ENCODE measurements at regions not wholly inside any gene's neighbourhood (a gene's known extent, or its start where the extent isn't known, plus 50 kb on each side); places are given as distances from the start of the nearest gene placed in this dataset.
"Not testable (repeated sequence)": the region's sequence is repeated elsewhere in the genome, so short reads cannot be mapped to it uniquely, and the experiment has no call there.

GRCh38 chr1:199029855-199030254 lies 391.0 kb downstream of the PTPRC start:
- Histone ChIP-seq H3K36me3 (ENCODE audit: control insufficient read depth in 1 of 2, insufficient read depth in 2 of 2, low read length in 2 of 2) (no peaks in the 10 kb centered on the region), H3K4ac (ENCODE audit: low read depth, low read length) (no peak overlapping the region), H3K27me3 (ENCODE audit: insufficient read depth, low read length) (no peaks in the 10 kb centered on the region), H4K12ac (ENCODE audit: low read depth, low read length) (no peak overlapping the region), H2AFZ (ENCODE audit: insufficient read depth, low read length, poor library complexity) (no peak overlapping the region), H4K91ac (ENCODE audit: low read depth, low read length) (no peak overlapping the region), H2BK12ac (ENCODE audit: low read length) (no peak overlapping the region), H3K4me3 (ENCODE audit: low read depth, low read length) (no peak overlapping the region), H3K18ac (ENCODE audit: low read length) (no peak overlapping the region), H3K9me3 (ENCODE audit: insufficient read depth, low read depth, low read length) (no peaks in the 10 kb centered on the region), H3K23ac (ENCODE audit: low read length) (no peak overlapping the region), H2BK5ac (ENCODE audit: low read depth, low read length, poor library complexity) (no peak overlapping the region), H3K4me1 (ENCODE audit: control insufficient read depth in 1 of 2, insufficient read depth in 2 of 2, low read length in 2 of 2) (no peaks in the 10 kb centered on the region), H2AK5ac (ENCODE audit: low read length) (no peak overlapping the region), H3K9ac (ENCODE audit: low read length) (no peak overlapping the region), H3K79me1 (ENCODE audit: low read length) (no peaks in the 10 kb centered on the region), H3K4me2 (ENCODE audit: low read length) (no peak overlapping the region), H3K14ac (ENCODE audit: low read length) (no peak overlapping the region), H3K27ac (ENCODE audit: low read depth, low read length) (no peak overlapping the region), H2BK120ac (ENCODE audit: insufficient read depth, low read length, poor library complexity) (no peak overlapping the region), H4K8ac (ENCODE audit: low read depth, low read length) (no peak overlapping the region), H3K79me2 (ENCODE audit: control insufficient read depth, insufficient read depth, low read length, poor library complexity) (no peaks in the 10 kb centered on the region)
- DNase-seq = no peak
- whole genome bisulfite sequencing (ENCODE audit: extremely low coverage, insufficient coverage, insufficient read length) = no CpG with 5 or more reads among the region's 2 CpGs

- H2AK5ac ChIP-seq (ENCODE audit: low read length) = not testable (repeated sequence)
These were observed 391.7 kb downstream of the PTPRC start for GRCh38 chr1:199030541-199030940.

GRCh38 chr1:199031170-199031569 lies 392.3 kb downstream of the PTPRC start:
- not testable (repeated sequence) for H3K4me2 ChIP-seq (ENCODE audit: low read length); H2AK5ac ChIP-seq (ENCODE audit: low read length)
- no CpG with 5 or more reads among the region's 1 CpG for WGBS (ENCODE audit: extremely low coverage, insufficient coverage, insufficient read length)

More at GRCh38 chr1:199030541-199030940, 391.7 kb downstream of the PTPRC start:
- H3K18ac ChIP-seq (ENCODE audit: low read length); H2BK12ac ChIP-seq (ENCODE audit: low read length); H3K4ac ChIP-seq (ENCODE audit: low read depth, low read length); H3K23ac ChIP-seq (ENCODE audit: low read length); H2BK5ac ChIP-seq (ENCODE audit: low read depth, low read length, poor library complexity); H3K4me3 ChIP-seq (ENCODE audit: low read depth, low read length); H2BK120ac ChIP-seq (ENCODE audit: insufficient read depth, low read length, poor library complexity); H3K9me3 ChIP-seq (ENCODE audit: insufficient read depth, low read depth, low read length); H2AFZ ChIP-seq (ENCODE audit: insufficient read depth, low read length, poor library complexity); H3K36me3 ChIP-seq (ENCODE audit: control insufficient read depth in 1 of 2, insufficient read depth in 2 of 2, low read length in 2 of 2); H3K27ac ChIP-seq (ENCODE audit: low read depth, low read length); H3K14ac ChIP-seq (ENCODE audit: low read length); H4K12ac ChIP-seq (ENCODE audit: low read depth, low read length); H3K79me1 ChIP-seq (ENCODE audit: low read length); DNase-seq; H4K8ac ChIP-seq (ENCODE audit: low read depth, low read length); H3K27me3 ChIP-seq (ENCODE audit: insufficient read depth, low read length); H4K91ac ChIP-seq (ENCODE audit: low read depth, low read length); H3K9ac ChIP-seq (ENCODE audit: low read length); H3K4me1 ChIP-seq (ENCODE audit: control insufficient read depth in 1 of 2, insufficient read depth in 2 of 2, low read length in 2 of 2); H3K4me2 ChIP-seq (ENCODE audit: low read length); H3K79me2 ChIP-seq (ENCODE audit: control insufficient read depth, insufficient read depth, low read length, poor library complexity): not testable (repeated sequence)
- WGBS (ENCODE audit: extremely low coverage, insufficient coverage, insufficient read length) = no CpG with 5 or more reads among the region's 2 CpGs

GRCh38 chr1:199032479-199032878 lies 393.6 kb downstream of the PTPRC start:
- H3K4me2 ChIP-seq (ENCODE audit: low read length); DNase-seq; H3K4me1 ChIP-seq (ENCODE audit: control insufficient read depth in 1 of 2, insufficient read depth in 2 of 2, low read length in 2 of 2); H3K27me3 ChIP-seq (ENCODE audit: insufficient read depth, low read length); H4K91ac ChIP-seq (ENCODE audit: low read depth, low read length); H3K4me3 ChIP-seq (ENCODE audit: low read depth, low read length); H3K14ac ChIP-seq (ENCODE audit: low read length); H3K9me3 ChIP-seq (ENCODE audit: insufficient read depth, low read depth, low read length); H3K79me2 ChIP-seq (ENCODE audit: control insufficient read depth, insufficient read depth, low read length, poor library complexity); H4K8ac ChIP-seq (ENCODE audit: low read depth, low read length); H3K18ac ChIP-seq (ENCODE audit: low read length); H3K9ac ChIP-seq (ENCODE audit: low read length); H2BK12ac ChIP-seq (ENCODE audit: low read length); H3K36me3 ChIP-seq (ENCODE audit: control insufficient read depth in 1 of 2, insufficient read depth in 2 of 2, low read length in 2 of 2); H3K23ac ChIP-seq (ENCODE audit: low read length); H3K27ac ChIP-seq (ENCODE audit: low read depth, low read length); H4K12ac ChIP-seq (ENCODE audit: low read depth, low read length); H2AK5ac ChIP-seq (ENCODE audit: low read length); H2BK120ac ChIP-seq (ENCODE audit: insufficient read depth, low read length, poor library complexity); H3K4ac ChIP-seq (ENCODE audit: low read depth, low read length); H2AFZ ChIP-seq (ENCODE audit: insufficient read depth, low read length, poor library complexity); H2BK5ac ChIP-seq (ENCODE audit: low read depth, low read length, poor library complexity); H3K79me1 ChIP-seq (ENCODE audit: low read length): not testable (repeated sequence)
- WGBS (ENCODE audit: extremely low coverage, insufficient coverage, insufficient read length) = no CpG with 5 or more reads among the region's 3 CpGs

More at GRCh38 chr1:199031170-199031569, 392.3 kb downstream of the PTPRC start:
- not testable (repeated sequence) for DNase-seq; H3K23ac ChIP-seq (ENCODE audit: low read length); H4K8ac ChIP-seq (ENCODE audit: low read depth, low read length); H3K4ac ChIP-seq (ENCODE audit: low read depth, low read length); H3K9ac ChIP-seq (ENCODE audit: low read length); H3K14ac ChIP-seq (ENCODE audit: low read length); H3K79me1 ChIP-seq (ENCODE audit: low read length); H3K18ac ChIP-seq (ENCODE audit: low read length); H2BK12ac ChIP-seq (ENCODE audit: low read length); H3K9me3 ChIP-seq (ENCODE audit: insufficient read depth, low read depth, low read length); H4K12ac ChIP-seq (ENCODE audit: low read depth, low read length); H3K36me3 ChIP-seq (ENCODE audit: control insufficient read depth in 1 of 2, insufficient read depth in 2 of 2, low read length in 2 of 2); H2AFZ ChIP-seq (ENCODE audit: insufficient read depth, low read length, poor library complexity); H3K4me3 ChIP-seq (ENCODE audit: low read depth, low read length); H3K27me3 ChIP-seq (ENCODE audit: insufficient read depth, low read length); H4K91ac ChIP-seq (ENCODE audit: low read depth, low read length); H2BK5ac ChIP-seq (ENCODE audit: low read depth, low read length, poor library complexity); H3K4me1 ChIP-seq (ENCODE audit: control insufficient read depth in 1 of 2, insufficient read depth in 2 of 2, low read length in 2 of 2); H3K79me2 ChIP-seq (ENCODE audit: control insufficient read depth, insufficient read depth, low read length, poor library complexity); H2BK120ac ChIP-seq (ENCODE audit: insufficient read depth, low read length, poor library complexity); H3K27ac ChIP-seq (ENCODE audit: low read depth, low read length)

Data from trophoblast cell (in vitro differentiated cells and primary cell).